ENCODE measurements at regions not wholly inside any gene's neighbourhood (a gene's known extent, or its start where the extent isn't known, plus 50 kb on each side); places are given as distances from the start of the nearest gene placed in this dataset.
A peak's percentile ranks its signal among the peaks of the same experiment; 100 is the strongest.
"Not testable (repeated sequence)": the region's sequence is repeated elsewhere in the genome, so short reads cannot be mapped to it uniquely, and the experiment has no call there.

GRCh38 chr7:86995052-86995725 is 64.3 kb downstream of the ELAPOR2 start:
- DNase-seq (ENCODE audit: low read depth): no peak
- TF ChIP-seq CTCF (conservative IDR thresholded peaks at IDR 0.05; ENCODE audit: low read length): no peak
- no peak overlapping the region for H3K4me3 ChIP-seq (ENCODE audit: low read length)

GRCh38 chr7:86991771-86992191 is 67.7 kb downstream of the ELAPOR2 start:
- TF ChIP-seq CTCF (conservative IDR thresholded peaks at IDR 0.05; ENCODE audit: low read length): no peak
- H3K4me3 ChIP-seq (ENCODE audit: low read length): no peak overlapping the region
- DNase-seq (ENCODE audit: low read depth): peak; percentile 34

- TF ChIP-seq CTCF (conservative IDR thresholded peaks at IDR 0.05; ENCODE audit: low read length): no peak
- no peak for DNase-seq (ENCODE audit: low read depth)
- no peak overlapping the region for H3K4me3 ChIP-seq (ENCODE audit: low read length)
These were observed 68.2 kb downstream of the ELAPOR2 start for GRCh38 chr7:86991093-86991769.

- no peak overlapping the region for H3K4me3 ChIP-seq (ENCODE audit: low read length)
- TF ChIP-seq CTCF (conservative IDR thresholded peaks at IDR 0.05; ENCODE audit: low read length): no peak
- DNase-seq (ENCODE audit: low read depth): no peak
These were observed 70.0 kb downstream of the ELAPOR2 start for GRCh38 chr7:86989407-86989806.

GRCh38 chr7:86987834-86988233 is 71.6 kb downstream of the ELAPOR2 start:
- not testable (repeated sequence) for DNase-seq (ENCODE audit: low read depth); H3K4me3 ChIP-seq (ENCODE audit: low read length)

- H3K4me3 ChIP-seq (ENCODE audit: low read length); DNase-seq (ENCODE audit: low read depth): not testable (repeated sequence)
These were observed 72.1 kb downstream of the ELAPOR2 start for GRCh38 chr7:86987358-86987757.

- not testable (repeated sequence) for DNase-seq (ENCODE audit: low read depth); H3K4me3 ChIP-seq (ENCODE audit: low read length)
These were observed 74.1 kb downstream of the ELAPOR2 start for GRCh38 chr7:86985342-86985741.

- H3K4me3 ChIP-seq (ENCODE audit: low read length); DNase-seq (ENCODE audit: low read depth): not testable (repeated sequence)
These were observed 75.8 kb downstream of the ELAPOR2 start for GRCh38 chr7:86983654-86984053.

- not testable (repeated sequence) for H3K4me3 ChIP-seq (ENCODE audit: low read length); DNase-seq (ENCODE audit: low read depth)
These were observed 77.5 kb downstream of the ELAPOR2 start for GRCh38 chr7:86981937-86982336.

GRCh38 chr7:86981127-86981526 is 78.3 kb downstream of the ELAPOR2 start:
- no peak for DNase-seq (ENCODE audit: low read depth)
- no peak overlapping the region for H3K4me3 ChIP-seq (ENCODE audit: low read length)
- TF ChIP-seq CTCF (conservative IDR thresholded peaks at IDR 0.05; ENCODE audit: low read length): no peak
